SK-N-MC (cell line): ENCODE measurements at regions not wholly inside any gene's neighbourhood (a gene's known extent, or its start where the extent isn't known, plus 50 kb on each side); places are given as distances from the start of the nearest gene placed in this dataset.

Experiments used
- EZH2 ChIP-seq: fragments of 200-600 bp; sonication (generic); IDR thresholded peaks from one replicate; pipeline ENCODE4 v1.6.1; 2017; ENCODE audit warnings: antibody characterized with exemption
- POLR2AphosphoS5 ChIP-seq: IDR thresholded peaks from 2 replicates; pipeline ENCODE4 v1.6.1; 2012; ENCODE audit warnings: mild to moderate bottlenecking, low read depth, low read length, borderline replicate concordance

- no peak for TF ChIP-seq POLR2AphosphoS5
- TF ChIP-seq EZH2, result no peak
Measured at GRCh38 chr6:167533851-167534250, 209.0 kb downstream of the TTLL2 start.
